HEK293 (cell line): ENCODE measurements at regions not wholly inside any gene's neighbourhood (a gene's known extent, or its start where the extent isn't known, plus 50 kb on each side); places are given as distances from the start of the nearest gene placed in this dataset.

ENCODE experiments used
- CTCF ChIA-PET: fragments of 350-600 bp; formaldehyde crosslinking; extraction: SDS; loops from one replicate; lab custom pipeline; 2021; ENCODE audit warnings: antibody characterized with exemption; lab: Yijun Ruan, JAX
- POLR2A ChIA-PET: fragments of 300-600 bp; formaldehyde crosslinking; extraction: SDS; loops from one replicate; lab custom pipeline; 2020; ENCODE audit warnings: antibody characterized with exemption, inconsistent platforms; lab: Yijun Ruan, JAX
- H3K27ac ChIP-seq: fragments of 200-500 bp; sonication (Bioruptor generic); 2 replicates; pipeline ENCODE4 v1.5.1; 2014; ENCODE audit warnings: low read depth, low read length, control low read depth, inconsistent platforms; ENCODE audit errors: extremely low read depth
- H3K36me3 ChIP-seq, 2 experiments: fragments of 200-500 bp in 1 of 2; sonication (Bioruptor generic) in 1 of 2; 1 replicate in 1 of 2; 2 replicates in 1 of 2; pipeline ENCODE4 v1.5.1; 2014 to 2017; ENCODE audit warnings: inconsistent platforms in 2 of 2, low read length in 2 of 2; ENCODE audit not compliant: control insufficient read depth in 2 of 2, insufficient read depth in 1 of 2
- H3K4me1 ChIP-seq: fragments of 200-500 bp; sonication (Bioruptor generic); 2 replicates; pipeline ENCODE4 v1.5.1; 2014; ENCODE audit warnings: mild to moderate bottlenecking, low read length, inconsistent platforms; ENCODE audit not compliant: control insufficient read depth, insufficient read depth
- H3K4me3 ChIP-seq: 2 replicates; pipeline ENCODE4 v1.5.1; 2011; ENCODE audit warnings: low read depth, mild to moderate bottlenecking, control low read depth, low read length, moderate library complexity
- H3K9me3 ChIP-seq: fragments of 200-500 bp; sonication (Bioruptor generic); 2 replicates; pipeline ENCODE4 v1.5.1; 2014; ENCODE audit warnings: low read depth, low read length, inconsistent platforms; ENCODE audit not compliant: control insufficient read depth, insufficient read depth
- EGR2 ChIP-seq: fragments of 450-650 bp; formaldehyde crosslinking; IDR thresholded peaks from 2 replicates; pipeline ENCODE4 v1.5.1; 2016; ENCODE audit warnings: low read depth, missing biosample characterization, missing genetic modification characterization
- HOXD13 ChIP-seq: sonication (generic); formaldehyde crosslinking; IDR thresholded peaks from 2 replicates; pipeline ENCODE4 v1.8.0; 2022; ENCODE audit warnings: missing genetic modification reagents, borderline replicate concordance
- KLF16 ChIP-seq: fragments of 450-650 bp; formaldehyde crosslinking; IDR thresholded peaks from 2 replicates; pipeline ENCODE4 v1.5.1; 2017; ENCODE audit warnings: missing biosample characterization, missing genetic modification characterization
- KLF8 ChIP-seq: fragments of 450-650 bp; formaldehyde crosslinking; IDR thresholded peaks from 2 replicates; pipeline ENCODE4 v1.5.1; 2016; ENCODE audit warnings: missing biosample characterization, missing genetic modification characterization
- PRDM10 ChIP-seq: fragments of 450-650 bp; formaldehyde crosslinking; IDR thresholded peaks from 2 replicates; pipeline ENCODE4 v1.5.1; 2016; ENCODE audit warnings: missing biosample characterization, missing genetic modification characterization
- REPIN1 ChIP-seq: fragments of 450-650 bp; formaldehyde crosslinking; IDR thresholded peaks from 2 replicates; pipeline ENCODE4 v1.5.1; 2017; ENCODE audit warnings: missing biosample characterization, missing genetic modification characterization, low read depth
- WT1 ChIP-seq: fragments of 450-650 bp; formaldehyde crosslinking; IDR thresholded peaks from 2 replicates; pipeline ENCODE4 v1.5.1; 2016; ENCODE audit warnings: missing biosample characterization, missing genetic modification characterization
- YY1 ChIP-seq: fragments of 450-650 bp; formaldehyde crosslinking; IDR thresholded peaks from 2 replicates; pipeline ENCODE4 v1.5.1; 2018; ENCODE audit warnings: missing biosample characterization, missing genetic modification characterization
- ZBTB1 ChIP-seq: fragments of 450-650 bp; formaldehyde crosslinking; IDR thresholded peaks from 2 replicates; pipeline ENCODE4 v1.5.1; 2016; ENCODE audit warnings: missing biosample characterization, missing genetic modification characterization
- ZBTB21 ChIP-seq: fragments of 450-650 bp; formaldehyde crosslinking; IDR thresholded peaks from 2 replicates; pipeline ENCODE4 v1.5.1; 2017; ENCODE audit warnings: missing biosample characterization, missing genetic modification characterization
- ZNF18 ChIP-seq: fragments of 450-650 bp; formaldehyde crosslinking; IDR thresholded peaks from 2 replicates; pipeline ENCODE4 v1.5.1; 2016; ENCODE audit warnings: missing biosample characterization, missing genetic modification characterization
- ZNF214 ChIP-seq: fragments of 450-650 bp; formaldehyde crosslinking; IDR thresholded peaks from 2 replicates; pipeline ENCODE4 v1.5.1; 2017; ENCODE audit warnings: missing biosample characterization, mild to moderate bottlenecking, missing genetic modification characterization, borderline replicate concordance
- ZNF221 ChIP-seq: fragments of 450-650 bp; formaldehyde crosslinking; IDR thresholded peaks from 2 replicates; pipeline ENCODE4 v1.5.1; 2017; ENCODE audit warnings: missing biosample characterization, missing genetic modification characterization, borderline replicate concordance
- ZNF23 ChIP-seq: fragments of 450-650 bp; formaldehyde crosslinking; IDR thresholded peaks from 2 replicates; pipeline ENCODE4 v1.5.1; 2016; ENCODE audit warnings: missing biosample characterization, missing genetic modification characterization, borderline replicate concordance
- ZNF398 ChIP-seq: fragments of 450-650 bp; formaldehyde crosslinking; IDR thresholded peaks from 2 replicates; pipeline ENCODE4 v1.5.1; 2017; ENCODE audit warnings: missing biosample characterization, missing genetic modification characterization
- ZNF670 ChIP-seq: fragments of 450-650 bp; formaldehyde crosslinking; IDR thresholded peaks from 2 replicates; pipeline ENCODE4 v1.5.1; 2016; ENCODE audit warnings: missing biosample characterization, missing genetic modification characterization, low read depth
- ZNF707 ChIP-seq: fragments of 450-650 bp; formaldehyde crosslinking; IDR thresholded peaks from 2 replicates; pipeline ENCODE4 v1.5.1; 2016; ENCODE audit warnings: missing biosample characterization, missing genetic modification characterization
- ZSCAN4 ChIP-seq: fragments of 450-650 bp; formaldehyde crosslinking; IDR thresholded peaks from 2 replicates; pipeline ENCODE4 v1.5.1; 2017; ENCODE audit warnings: missing biosample characterization, missing genetic modification characterization

GRCh38 chr1:213331631-213332175 is 280.7 kb downstream of the RPS6KC1 start:
- Histone ChIP-seq H3K4me3 (no peak overlapping the region), H3K4me1 (no peaks in the 10 kb centered on the region), H3K36me3 (no peaks in the 10 kb centered on the region), H3K9me3 (no peaks in the 10 kb centered on the region), H3K27ac (no peak overlapping the region)
- ChIA-PET POLR2A (no interaction called here), CTCF (no interaction called here)
- no peak for TF ChIP-seq ZBTB1 (tag by site-specific recombination)
- no peak for TF ChIP-seq ZNF670

- Histone ChIP-seq H3K27ac (no peak overlapping the region), H3K4me3 (no peak overlapping the region), H3K36me3 (no peaks in the 10 kb centered on the region), H3K9me3 (no peaks in the 10 kb centered on the region), H3K4me1 (no peaks in the 10 kb centered on the region)
- POLR2A ChIA-PET, result no interaction called here
- CTCF ChIA-PET, result no interaction called here
- TF ChIP-seq ZNF18 (no peak), EGR2 (tag by site-specific recombination) (no peak), WT1 (tag by site-specific recombination) (no peak), ZNF214 (no peak), ZNF707 (tag by site-specific recombination) (no peak), ZNF23 (tag by site-specific recombination) (no peak), ZBTB21 (tag by site-specific recombination) (no peak), YY1 (tag by site-specific recombination) (no peak), PRDM10 (no peak), KLF8 (tag by site-specific recombination) (no peak), REPIN1 (tag by site-specific recombination) (no peak), ZNF398 (tag by site-specific recombination) (no peak), HOXD13 (no peak), KLF16 (tag by site-specific recombination) (no peak), ZNF221 (no peak)
Observed at GRCh38 chr1:213332491-213332890, 281.4 kb downstream of the RPS6KC1 start.

GRCh38 chr1:213333121-213333520 is 282.1 kb downstream of the RPS6KC1 start:
- CTCF ChIA-PET, result no interaction called here

More at GRCh38 chr1:213333121-213333520, 282.1 kb downstream of the RPS6KC1 start:
- Histone ChIP-seq H3K36me3 (no peaks in the 10 kb centered on the region), H3K4me1 (no peaks in the 10 kb centered on the region), H3K27ac (no peak overlapping the region), H3K9me3 (no peaks in the 10 kb centered on the region), H3K4me3 (no peak overlapping the region)
- POLR2A ChIA-PET, result no interaction called here
- TF ChIP-seq ZSCAN4 (tag by site-specific recombination), result no peak
- TF ChIP-seq, all 188 proteins: peak for 0
